Karpas-422 (cell line): ENCODE measurements at regions not wholly inside any gene's neighbourhood (a gene's known extent, or its start where the extent isn't known, plus 50 kb on each side); places are given as distances from the start of the nearest gene placed in this dataset.
"Not testable (repeated sequence)": the region's sequence is repeated elsewhere in the genome, so short reads cannot be mapped to it uniquely, and the experiment has no call there.

Experiments
- DNase-seq: peaks from one replicate; pipeline ENCODE4 v3.0.0-alpha.2; 2015
- H2AFZ ChIP-seq: fragments of 200-600 bp; sonication (generic); 2 replicates; pipeline ENCODE4 v1.6.1; 2014; ENCODE audit warnings: antibody characterized with exemption, low read length, mixed read lengths
- H3K27ac ChIP-seq: fragments of 200-600 bp; sonication (generic); 2 replicates; pipeline ENCODE4 v1.5.1; 2014; ENCODE audit warnings: mild to moderate bottlenecking, low read length, moderate library complexity
- H3K27me3 ChIP-seq: fragments of 200-600 bp; sonication (generic); 2 replicates; pipeline ENCODE4 v1.6.1; 2014; ENCODE audit warnings: low read length, mixed read lengths
- H3K36me3 ChIP-seq: fragments of 200-600 bp; sonication (generic); 2 replicates; pipeline ENCODE4 v1.6.1; 2014; ENCODE audit warnings: low read length, mixed read lengths; ENCODE audit not compliant: insufficient read depth
- H3K4me1 ChIP-seq: fragments of 200-600 bp; sonication (generic); 2 replicates; pipeline ENCODE4 v1.6.1; 2014; ENCODE audit warnings: mild to moderate bottlenecking, low read length, mixed read lengths
- H3K4me2 ChIP-seq: fragments of 200-600 bp; sonication (generic); 2 replicates; pipeline ENCODE4 v1.6.1; 2014; ENCODE audit warnings: low read length, low read depth, mild to moderate bottlenecking; ENCODE audit not compliant: poor library complexity, severe bottlenecking
- H3K4me3 ChIP-seq: fragments of 200-600 bp; sonication (generic); 2 replicates; pipeline ENCODE4 v1.5.1; 2014; ENCODE audit warnings: mild to moderate bottlenecking, antibody characterized with exemption, low read length, mixed read lengths
- H3K79me2 ChIP-seq: fragments of 200-600 bp; sonication (generic); 2 replicates; pipeline ENCODE4 v1.6.1; 2014; ENCODE audit warnings: mild to moderate bottlenecking, low read length, mixed read lengths
- H3K9ac ChIP-seq: fragments of 200-600 bp; sonication (generic); 2 replicates; pipeline ENCODE4 v1.6.0; 2014; ENCODE audit warnings: low read length
- H3K9me2 ChIP-seq: fragments of 200-600 bp; sonication (generic), shearing (Covaris generic); replicated peaks from 2 replicates; pipeline ENCODE4 v1.6.0; 2014; ENCODE audit warnings: mild to moderate bottlenecking, low read length, moderate library complexity; ENCODE audit not compliant: insufficient read depth
- H3K9me3 ChIP-seq: fragments of 300-700, 200-600 bp; sonication (generic); 2 replicates; pipeline ENCODE4 v1.6.1; 2014; ENCODE audit warnings: low read length, mixed read lengths
- H4K20me1 ChIP-seq: fragments of 200-600 bp; sonication (generic); 2 replicates; pipeline ENCODE4 v1.6.1; 2014; ENCODE audit warnings: mild to moderate bottlenecking, antibody characterized with exemption, low read length, low read depth; ENCODE audit not compliant: insufficient read depth

- no peaks in the 10 kb centered on the region for H3K27me3 ChIP-seq
- no peaks in the 10 kb centered on the region for H4K20me1 ChIP-seq
- H3K9ac ChIP-seq, result peak overlapping the region; percentile 95
- H3K27ac ChIP-seq, result peak overlapping the region; percentile 84
- H3K9me2 ChIP-seq, result no peaks in the 10 kb centered on the region
- DNase-seq, result peak; percentile 52
- H3K79me2 ChIP-seq, result no peaks in the 10 kb centered on the region
- peak overlapping the region; percentile 88 for H3K4me3 ChIP-seq
- peak overlapping the region; percentile 97 for H2AFZ ChIP-seq
- no peaks in the 10 kb centered on the region for H3K36me3 ChIP-seq
- H3K9me3 ChIP-seq, result no peaks in the 10 kb centered on the region
- peak overlapping the region; percentile 94 for H3K4me2 ChIP-seq
- H3K4me1 ChIP-seq, result peaks cover 32% of the 10 kb centered on the region
These were observed 90.7 kb upstream of the ARID1B start for GRCh38 chr6:156686301-156686994.

GRCh38 chr6:156685823-156686222 lies 91.4 kb upstream of the ARID1B start:
- Histone ChIP-seq H2AFZ (peak overlapping the region; percentile 97), H3K36me3 (no peaks in the 10 kb centered on the region)

GRCh38 chr6:156683821-156684220 lies 93.4 kb upstream of the ARID1B start:
- no peak for DNase-seq
- Histone ChIP-seq H3K9me2 (no peaks in the 10 kb centered on the region), H2AFZ (no peak overlapping the region), H3K27me3 (no peaks in the 10 kb centered on the region), H3K79me2 (no peaks in the 10 kb centered on the region), H3K9ac (no peak overlapping the region), H3K9me3 (no peaks in the 10 kb centered on the region), H3K4me2 (no peak overlapping the region), H3K27ac (no peak overlapping the region), H3K36me3 (no peaks in the 10 kb centered on the region), H3K4me1 (peaks cover 23% of the 10 kb centered on the region), H4K20me1 (no peaks in the 10 kb centered on the region), H3K4me3 (no peak overlapping the region)

More at GRCh38 chr6:156685823-156686222, 91.4 kb upstream of the ARID1B start:
- peak overlapping the region; percentile 88 for H3K4me3 ChIP-seq
- H3K9me2 ChIP-seq, result no peaks in the 10 kb centered on the region
- peaks cover 26% of the 10 kb centered on the region for H3K4me1 ChIP-seq
- H3K79me2 ChIP-seq, result no peaks in the 10 kb centered on the region
- H3K27ac ChIP-seq, result peak overlapping the region; percentile 84; the same call in 1 of the 2 replicates
- peak overlapping the region; percentile 95 for H3K9ac ChIP-seq
- H3K4me2 ChIP-seq, result peak overlapping the region; percentile 94
- no peaks in the 10 kb centered on the region for H4K20me1 ChIP-seq
- no peaks in the 10 kb centered on the region for H3K27me3 ChIP-seq
- DNase-seq, result no peak
- H3K9me3 ChIP-seq, result no peaks in the 10 kb centered on the region

GRCh38 chr6:156676721-156677120 lies 100.5 kb upstream of the ARID1B start:
- Histone ChIP-seq H3K27ac (no peak overlapping the region), H3K4me1 (no peaks in the 10 kb centered on the region), H4K20me1 (no peaks in the 10 kb centered on the region), H3K36me3 (no peaks in the 10 kb centered on the region), H3K79me2 (no peaks in the 10 kb centered on the region), H3K9me3 (peaks cover 6% of the 10 kb centered on the region), H3K9ac (no peak overlapping the region), H2AFZ (no peak overlapping the region), H3K4me2 (no peak overlapping the region), H3K4me3 (no peak overlapping the region), H3K27me3 (no peaks in the 10 kb centered on the region), H3K9me2 (no peaks in the 10 kb centered on the region)
- no peak for DNase-seq

- DNase-seq, result no peak
- H3K9me3 ChIP-seq, result peaks cover 6% of the 10 kb centered on the region
- H3K4me1 ChIP-seq, result no peaks in the 10 kb centered on the region
- H3K4me3 ChIP-seq, result no peak overlapping the region
- no peaks in the 10 kb centered on the region for H3K79me2 ChIP-seq
- no peak overlapping the region for H2AFZ ChIP-seq
- H3K36me3 ChIP-seq, result no peaks in the 10 kb centered on the region
- no peaks in the 10 kb centered on the region for H3K9me2 ChIP-seq
- H3K9ac ChIP-seq, result no peak overlapping the region
- H4K20me1 ChIP-seq, result no peaks in the 10 kb centered on the region
- H3K27me3 ChIP-seq, result no peaks in the 10 kb centered on the region
- no peak overlapping the region for H3K27ac ChIP-seq
- H3K4me2 ChIP-seq, result no peak overlapping the region
These were observed 103.0 kb upstream of the ARID1B start for GRCh38 chr6:156674197-156674596.

DNA sequence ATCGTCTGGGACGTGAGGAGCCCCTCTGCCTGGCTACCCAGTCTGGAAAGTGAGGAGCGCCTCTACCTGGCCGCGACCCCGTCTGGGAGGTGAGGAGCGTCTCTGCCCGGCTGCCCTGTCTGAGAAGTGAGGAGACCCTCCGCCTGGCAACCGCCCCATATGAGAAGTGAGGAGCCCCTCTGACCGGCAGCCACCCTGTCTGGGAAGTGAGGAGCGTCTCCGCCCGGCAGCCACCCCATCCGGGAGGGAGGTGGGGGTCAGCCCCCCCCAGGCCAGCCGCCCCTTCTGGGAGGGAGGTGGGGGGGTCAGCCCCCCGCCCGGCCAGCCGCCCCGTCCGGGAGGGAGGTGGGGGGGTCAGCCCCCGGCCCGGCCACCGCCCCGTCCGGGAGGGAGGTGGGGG lies 107.1 kb upstream of the ARID1B start:
- H2AFZ ChIP-seq, H3K9me3 ChIP-seq, DNase-seq, H3K4me2 ChIP-seq, H4K20me1 ChIP-seq, H3K27ac ChIP-seq, H3K4me3 ChIP-seq, H3K27me3 ChIP-seq, H3K9me2 ChIP-seq, H3K4me1 ChIP-seq, H3K9ac ChIP-seq, H3K79me2 ChIP-seq, H3K36me3 ChIP-seq: not testable (repeated sequence)

GRCh38 chr6:156662025-156662445 lies 115.1 kb upstream of the ARID1B start:
- Histone ChIP-seq H3K36me3 (no peaks in the 10 kb centered on the region), H4K20me1 (no peaks in the 10 kb centered on the region), H3K79me2 (no peaks in the 10 kb centered on the region), H3K9ac (no peak overlapping the region), H3K9me2 (no peaks in the 10 kb centered on the region), H2AFZ (no peak overlapping the region), H3K4me2 (no peak overlapping the region), H3K27me3 (no peaks in the 10 kb centered on the region), H3K4me1 (peaks cover 5% of the 10 kb centered on the region), H3K4me3 (no peak overlapping the region), H3K9me3 (no peaks in the 10 kb centered on the region), H3K27ac (no peak overlapping the region)
- DNase-seq, result peak; percentile 83

GRCh38 chr6:156660389-156660788 lies 116.8 kb upstream of the ARID1B start:
- Histone ChIP-seq H3K4me2 (no peak overlapping the region), H3K9me3 (no peaks in the 10 kb centered on the region)

More at GRCh38 chr6:156660389-156660788, 116.8 kb upstream of the ARID1B start:
- H3K4me3 ChIP-seq, result no peak overlapping the region
- no peaks in the 10 kb centered on the region for H3K27me3 ChIP-seq
- no peaks in the 10 kb centered on the region for H4K20me1 ChIP-seq
- DNase-seq, result no peak
- H2AFZ ChIP-seq, result no peak overlapping the region
- H3K4me1 ChIP-seq, result peaks cover 5% of the 10 kb centered on the region
- H3K27ac ChIP-seq, result no peak overlapping the region
- H3K9me2 ChIP-seq, result no peaks in the 10 kb centered on the region
- no peaks in the 10 kb centered on the region for H3K79me2 ChIP-seq
- H3K9ac ChIP-seq, result no peak overlapping the region
- no peaks in the 10 kb centered on the region for H3K36me3 ChIP-seq
